ENCODE measurements at regions not wholly inside any gene's neighbourhood (a gene's known extent, or its start where the extent isn't known, plus 50 kb on each side); places are given as distances from the start of the nearest gene placed in this dataset.

DNA sequence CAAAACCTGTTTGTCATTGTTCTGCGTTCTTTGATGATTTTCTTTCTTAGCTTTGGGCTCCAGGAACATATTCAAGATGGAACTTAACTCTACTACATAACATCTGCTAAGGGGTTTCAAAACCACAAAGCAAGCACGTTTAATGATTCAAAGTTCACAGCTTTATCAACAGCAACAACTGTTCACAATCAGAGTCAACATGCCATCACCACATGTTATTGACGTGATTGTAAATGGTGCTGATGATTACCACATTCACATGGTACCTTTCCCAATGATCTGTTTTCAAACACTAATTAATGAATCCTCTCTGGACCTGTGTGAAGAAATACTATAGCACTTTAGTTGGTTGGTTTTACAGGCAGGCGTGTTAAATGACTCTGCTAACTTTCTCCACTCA lies 180.6 kb upstream of the CEP162 start:
- Histone ChIP-seq H3K27ac (no peak overlapping the region), H3K9me3 (ENCODE audit: severe bottlenecking) (no peaks in the 10 kb centered on the region), H3K27me3 (ENCODE audit: insufficient read depth, low read depth, severe bottlenecking) (no peaks in the 10 kb centered on the region), H3K36me3 (no peaks in the 10 kb centered on the region), H3K4me3 (ENCODE audit: low read depth, low read length) (no peak overlapping the region)
- no peak for TF ChIP-seq CTCF (IDR thresholded peaks at IDR 0.05; ENCODE audit: low read depth, low read length)
- no peak for DNase-seq

DNA sequence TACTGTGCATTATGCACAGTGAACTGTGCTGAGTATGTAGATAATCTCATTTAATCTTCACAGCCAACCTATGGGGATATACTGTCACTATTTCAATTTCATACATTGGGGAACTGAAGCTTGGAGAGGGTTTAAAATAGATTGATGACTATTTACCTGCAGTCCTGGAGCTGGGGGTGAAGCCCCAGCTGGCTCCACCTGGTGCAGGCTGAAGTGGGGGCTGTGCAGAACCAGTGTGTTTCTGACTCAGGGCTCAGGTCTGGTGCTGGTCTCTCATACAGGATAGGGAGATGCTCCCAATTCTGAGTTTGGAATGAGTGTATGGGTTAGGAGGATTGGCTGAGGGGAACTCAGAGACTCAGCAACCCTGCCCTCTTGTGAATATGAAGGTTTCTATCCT lies 176.1 kb upstream of the CEP162 start:
- H3K27ac ChIP-seq = no peak overlapping the region
- no peak for TF ChIP-seq CTCF (IDR thresholded peaks at IDR 0.05; ENCODE audit: low read depth, low read length)
- no peak for DNase-seq
- no peaks in the 10 kb centered on the region for H3K27me3 ChIP-seq (ENCODE audit: insufficient read depth, low read depth, severe bottlenecking)
- H3K4me3 ChIP-seq (ENCODE audit: low read depth, low read length) = no peak overlapping the region
- no peaks in the 10 kb centered on the region for H3K9me3 ChIP-seq (ENCODE audit: severe bottlenecking)
- H3K36me3 ChIP-seq = no peaks in the 10 kb centered on the region

GRCh38 chr6:84399003-84399402 lies 171.6 kb upstream of the CEP162 start:
- Histone ChIP-seq H3K36me3 (no peaks in the 10 kb centered on the region), H3K4me3 (ENCODE audit: low read depth, low read length) (no peak overlapping the region), H3K27me3 (ENCODE audit: insufficient read depth, low read depth, severe bottlenecking) (no peaks in the 10 kb centered on the region), H3K9me3 (ENCODE audit: severe bottlenecking) (no peaks in the 10 kb centered on the region), H3K27ac (no peak overlapping the region)
- no peak for TF ChIP-seq CTCF (IDR thresholded peaks at IDR 0.05; ENCODE audit: low read depth, low read length)
- DNase-seq = no peak

- no peaks in the 10 kb centered on the region for H3K9me3 ChIP-seq (ENCODE audit: severe bottlenecking)
Observed at GRCh38 chr6:84392261-84392660, 164.8 kb upstream of the CEP162 start.

GRCh38 chr6:84390851-84391250 lies 163.4 kb upstream of the CEP162 start:
- no peaks in the 10 kb centered on the region for H3K9me3 ChIP-seq (ENCODE audit: severe bottlenecking)
- no peaks in the 10 kb centered on the region for H3K36me3 ChIP-seq
- no peak overlapping the region for H3K27ac ChIP-seq
- H3K4me3 ChIP-seq (ENCODE audit: low read depth, low read length) = no peak overlapping the region
- no peak for TF ChIP-seq CTCF (IDR thresholded peaks at IDR 0.05; ENCODE audit: low read depth, low read length)
- DNase-seq = no peak
- no peaks in the 10 kb centered on the region for H3K27me3 ChIP-seq (ENCODE audit: insufficient read depth, low read depth, severe bottlenecking)

More at GRCh38 chr6:84392261-84392660, 164.8 kb upstream of the CEP162 start:
- H3K4me3 ChIP-seq (ENCODE audit: low read depth, low read length) = no peak overlapping the region
- TF ChIP-seq CTCF (IDR thresholded peaks at IDR 0.05; ENCODE audit: low read depth, low read length) = no peak
- H3K27ac ChIP-seq = no peak overlapping the region
- DNase-seq = no peak
- no peaks in the 10 kb centered on the region for H3K27me3 ChIP-seq (ENCODE audit: insufficient read depth, low read depth, severe bottlenecking)
- no peaks in the 10 kb centered on the region for H3K36me3 ChIP-seq

GRCh38 chr6:84390334-84390733 lies 162.9 kb upstream of the CEP162 start:
- Histone ChIP-seq H3K36me3 (no peaks in the 10 kb centered on the region), H3K27me3 (ENCODE audit: insufficient read depth, low read depth, severe bottlenecking) (no peaks in the 10 kb centered on the region), H3K9me3 (ENCODE audit: severe bottlenecking) (no peaks in the 10 kb centered on the region), H3K27ac (no peak overlapping the region), H3K4me3 (ENCODE audit: low read depth, low read length) (no peak overlapping the region)
- DNase-seq = no peak
- no peak for TF ChIP-seq CTCF (IDR thresholded peaks at IDR 0.05; ENCODE audit: low read depth, low read length)

Measured in WERI-Rb-1 (cell line).